ENCODE measurements at regions not wholly inside any gene's neighbourhood (a gene's known extent, or its start where the extent isn't known, plus 50 kb on each side); places are given as distances from the start of the nearest gene placed in this dataset.

DNA sequence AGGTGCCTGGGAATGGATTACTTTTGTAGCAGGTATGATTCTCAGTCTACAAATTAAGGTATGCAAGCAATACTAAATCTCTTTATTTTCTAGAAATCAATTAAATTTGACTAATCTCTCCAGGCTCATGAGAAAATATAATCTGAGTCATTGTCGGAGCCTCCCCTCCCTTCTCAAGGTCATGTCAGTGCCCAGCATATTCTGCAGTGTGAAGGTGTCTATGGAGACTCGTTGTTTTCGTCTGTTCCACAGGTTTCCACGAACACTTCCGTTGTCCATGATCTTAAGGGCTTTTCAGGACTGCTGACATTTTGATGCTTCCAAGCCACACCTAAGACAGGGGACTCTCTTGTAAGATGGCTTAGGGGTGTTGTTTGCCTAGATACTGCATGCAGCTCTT lies 56.6 kb upstream of the SCOC start:
- no peak for DNase-seq

DNA sequence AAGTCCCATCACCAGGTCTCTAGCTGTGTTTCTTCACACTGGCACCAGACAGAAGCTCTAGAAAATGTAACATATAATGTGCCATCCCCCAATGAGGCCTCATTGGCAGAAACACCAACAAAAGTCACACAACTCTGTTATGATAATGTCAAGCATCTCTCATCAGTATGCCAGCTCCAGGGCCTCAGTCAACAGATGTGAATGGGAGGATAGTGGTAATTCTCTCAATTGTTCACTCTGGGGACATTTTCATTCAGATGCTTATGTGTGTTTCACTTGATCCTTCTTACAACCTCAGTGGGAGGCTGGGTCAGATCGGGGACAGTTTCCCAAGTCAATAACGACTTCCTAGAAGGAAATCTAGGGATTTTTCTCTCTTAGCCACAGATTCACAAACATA lies 57.5 kb upstream of the SCOC start:
- no peak for DNase-seq

DNA sequence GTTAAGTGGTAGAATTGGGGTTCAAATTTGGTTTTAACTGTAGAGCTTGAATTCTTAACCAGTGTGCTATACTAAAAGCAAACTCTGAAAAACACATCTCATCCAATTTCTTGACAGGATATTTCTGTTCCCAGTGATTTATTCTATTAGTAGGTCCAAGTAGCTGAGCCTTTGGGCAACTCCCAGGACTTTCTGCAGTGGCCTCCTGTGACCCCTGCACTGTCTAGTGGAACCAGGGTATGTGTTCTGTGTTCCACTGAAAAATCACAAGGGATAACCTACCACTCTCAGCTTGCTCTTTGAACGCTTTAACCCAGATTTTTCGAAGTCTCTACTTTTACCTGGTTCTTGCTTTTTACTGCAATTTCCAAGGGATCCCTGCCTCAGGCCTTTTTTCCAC lies 58.0 kb upstream of the SCOC start:
- no peak for DNase-seq

DNA sequence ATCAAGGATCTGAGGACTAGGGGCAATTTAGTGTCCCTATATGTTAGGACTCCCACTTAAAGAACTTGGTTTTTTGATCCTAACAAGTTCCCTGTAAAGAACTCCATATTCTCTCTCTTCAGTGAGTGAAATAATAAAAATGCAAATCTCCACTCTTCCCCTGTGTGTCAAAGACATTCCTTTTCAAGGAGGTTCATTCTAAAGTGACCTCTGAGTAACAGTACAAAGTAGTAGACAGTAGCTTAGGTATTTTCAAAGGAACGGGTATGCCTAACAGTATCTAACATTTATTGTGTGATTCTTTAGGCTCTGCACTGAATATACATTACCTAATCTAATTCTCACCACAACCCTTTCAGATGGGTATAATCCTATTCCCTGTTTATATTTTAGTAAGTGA lies 58.4 kb upstream of the SCOC start:
- no peak for DNase-seq

- DNase-seq, result no peak
These were observed 61.3 kb upstream of the SCOC start for GRCh38 chr4:140312100-140312499.

DNA sequence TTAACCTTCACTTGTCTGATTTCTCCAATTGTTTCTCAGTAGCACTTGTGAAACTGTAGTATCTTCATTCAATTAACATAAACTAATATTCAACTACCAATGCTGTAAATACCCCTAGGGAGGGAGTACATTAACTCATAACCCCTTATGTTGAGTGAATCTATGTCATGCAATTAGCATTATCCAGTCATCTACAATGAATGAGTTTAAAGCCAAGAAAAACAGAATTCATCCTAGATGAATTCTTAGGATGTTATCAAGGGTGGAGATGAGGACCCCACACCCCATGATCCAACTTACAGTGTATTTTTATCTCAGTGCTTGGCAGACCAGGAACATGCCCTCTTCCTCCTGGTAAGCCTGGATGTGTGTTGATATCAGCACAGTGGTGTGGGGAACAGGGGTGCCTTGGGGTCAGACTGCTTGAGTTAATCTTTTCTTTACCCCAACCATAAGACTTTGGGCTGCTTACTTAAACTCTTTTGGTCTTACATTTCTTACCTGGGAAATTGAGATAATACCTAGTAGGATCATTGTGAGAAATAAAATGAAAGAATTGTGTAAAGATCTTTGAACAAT lies 62.1 kb upstream of the SCOC start:
- DNase-seq, result no peak

GRCh38 chr4:140309124-140309870 lies 64.1 kb upstream of the SCOC start:
- DNase-seq, result no peak

DNA sequence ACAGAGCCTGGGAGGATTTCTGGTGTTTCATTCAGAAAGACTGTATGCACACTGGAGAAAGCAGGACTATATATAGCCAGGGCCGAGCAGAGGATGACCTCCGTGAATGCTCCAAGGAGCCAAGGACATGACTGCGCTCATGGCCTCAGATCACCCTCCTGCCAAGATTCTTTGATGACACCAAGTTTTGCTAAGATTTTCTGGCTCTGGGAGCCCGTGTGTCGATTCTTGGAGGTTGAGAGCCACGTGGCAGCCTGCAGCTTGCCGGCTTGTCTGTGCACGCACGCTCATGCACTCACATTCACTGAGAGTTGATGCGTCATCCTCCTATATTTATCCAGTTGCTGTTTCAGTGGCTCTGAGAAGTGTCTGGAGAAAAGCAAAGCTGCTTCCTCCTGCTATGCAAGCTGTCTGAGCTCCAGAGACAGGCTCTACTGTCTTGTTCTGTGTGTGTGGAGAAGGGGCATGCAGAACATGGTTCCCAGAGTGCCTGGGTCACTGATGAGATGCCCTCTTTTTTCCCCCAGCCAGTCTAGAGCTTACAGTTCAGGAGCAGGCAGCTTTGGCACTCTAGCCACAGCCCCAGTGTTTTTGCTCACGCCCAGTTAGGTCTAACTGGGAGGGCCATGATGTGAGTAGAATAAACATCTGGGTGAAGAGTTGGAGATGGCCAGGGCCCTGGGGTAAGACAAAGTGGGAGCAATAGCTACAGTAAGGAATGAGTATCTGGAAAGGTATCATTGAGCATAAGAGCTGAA lies 64.9 kb upstream of the SCOC start:
- no peak for DNase-seq

- no peak for DNase-seq
These were observed 68.4 kb upstream of the SCOC start for GRCh38 chr4:140305053-140305452.

GRCh38 chr4:140304346-140304745 lies 69.1 kb upstream of the SCOC start:
- no peak for DNase-seq

DNA sequence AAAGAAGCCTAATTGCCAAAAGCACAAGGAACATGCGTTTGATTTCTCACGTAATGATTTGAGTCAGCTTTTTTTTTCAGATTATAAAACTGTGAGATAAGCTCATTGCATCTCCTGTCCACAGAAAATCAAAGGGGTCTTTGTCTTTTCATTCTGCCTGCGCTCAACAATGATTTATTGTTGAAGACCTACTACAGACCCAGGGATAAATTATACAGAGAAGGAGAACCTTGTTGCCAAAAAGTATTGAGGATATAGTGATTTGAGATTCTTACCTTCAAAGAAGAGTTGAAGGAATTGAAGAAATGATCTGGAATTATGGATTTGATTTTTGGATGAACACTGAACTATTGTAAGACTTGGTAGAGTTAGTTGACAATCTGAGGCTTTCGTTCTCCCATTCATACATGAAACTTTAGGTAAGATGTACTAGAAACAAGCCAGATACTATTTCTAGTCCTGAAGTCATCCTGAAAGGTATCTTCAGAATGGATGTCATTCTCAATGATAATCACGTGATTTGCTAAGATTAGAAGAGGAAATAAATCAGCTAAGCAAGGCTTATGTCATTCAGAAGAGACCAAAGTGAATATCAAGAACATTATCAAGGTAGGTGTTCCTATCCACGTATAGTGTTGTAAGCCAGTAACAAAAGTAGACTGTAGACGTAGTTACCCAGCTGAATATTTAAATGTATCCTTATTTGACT lies 71.1 kb upstream of the SCOC start:
- no peak for DNase-seq

- DNase-seq, result no peak
These were observed 73.0 kb upstream of the SCOC start for GRCh38 chr4:140300271-140300970.

GRCh38 chr4:140298001-140298400 lies 75.4 kb upstream of the SCOC start:
- DNase-seq, result no peak

GRCh38 chr4:140297221-140297570 lies 76.2 kb upstream of the SCOC start:
- DNase-seq, result no peak

GRCh38 chr4:140296335-140297220 lies 76.9 kb upstream of the SCOC start:
- no peak for DNase-seq

- no peak for DNase-seq
These were observed 79.5 kb upstream of the SCOC start for GRCh38 chr4:140293979-140294378.

DNA sequence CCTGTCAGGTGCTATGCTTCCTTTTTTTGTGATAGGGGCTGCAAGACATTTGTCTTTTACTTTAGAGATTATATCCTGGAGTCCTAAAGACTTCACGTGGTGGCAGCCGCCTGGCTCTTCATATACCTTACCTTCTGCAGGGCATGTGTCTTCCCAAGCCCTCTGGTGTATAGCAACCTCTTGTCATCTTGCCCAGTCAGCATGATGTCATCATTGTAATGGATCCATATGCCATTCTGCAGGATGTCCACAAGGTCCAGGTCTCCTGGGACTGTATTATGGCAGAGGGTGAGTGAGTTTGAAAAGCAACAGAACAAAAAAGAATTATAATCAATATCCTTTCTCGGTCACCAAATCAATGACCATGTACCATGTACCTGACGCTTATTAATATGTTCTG lies 82.2 kb upstream of the SCOC start:
- no peak for DNase-seq

DNA sequence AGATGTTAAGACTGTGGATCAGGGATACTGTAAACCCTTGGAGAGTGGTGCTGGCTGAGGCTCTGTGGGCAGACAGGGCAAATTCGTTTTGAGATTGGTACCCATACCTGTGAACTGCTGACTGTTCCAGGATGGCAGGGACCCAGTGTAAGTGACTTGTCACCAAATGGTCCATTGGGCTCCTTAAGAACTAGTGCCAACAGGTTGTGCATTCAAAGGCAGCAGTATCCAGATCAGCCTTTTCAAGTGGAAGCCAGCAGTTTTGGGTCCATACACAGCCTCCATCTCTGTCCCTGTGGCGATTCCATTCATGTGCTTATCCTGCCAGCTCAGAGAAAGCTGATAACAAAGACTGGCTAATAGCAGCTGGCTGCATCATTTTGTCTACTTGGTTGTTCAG lies 84.0 kb upstream of the SCOC start:
- no peak for DNase-seq

- DNase-seq, result no peak
These were observed 87.0 kb upstream of the SCOC start for GRCh38 chr4:140286456-140286855.

DNA sequence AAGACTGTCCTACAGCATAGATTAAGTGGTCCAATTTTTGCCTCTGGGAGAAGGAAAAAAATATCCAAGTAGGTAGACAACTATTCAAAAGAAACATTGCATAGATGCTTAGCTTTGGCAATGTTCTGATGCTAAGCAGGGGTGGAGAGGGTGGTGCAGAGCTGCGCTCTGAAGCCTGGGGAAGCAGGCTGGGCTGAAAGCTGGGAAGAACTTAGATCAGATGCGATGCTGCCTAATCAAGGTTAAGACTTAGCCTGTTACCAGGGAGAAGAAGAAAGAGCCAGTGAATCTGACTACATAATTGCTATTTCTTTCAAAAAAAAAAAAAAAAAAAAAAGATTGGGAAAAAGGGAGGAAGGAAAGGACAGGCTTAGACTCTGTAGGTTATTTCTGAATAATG lies 89.0 kb upstream of the SCOC start:
- no peak for DNase-seq

DNA sequence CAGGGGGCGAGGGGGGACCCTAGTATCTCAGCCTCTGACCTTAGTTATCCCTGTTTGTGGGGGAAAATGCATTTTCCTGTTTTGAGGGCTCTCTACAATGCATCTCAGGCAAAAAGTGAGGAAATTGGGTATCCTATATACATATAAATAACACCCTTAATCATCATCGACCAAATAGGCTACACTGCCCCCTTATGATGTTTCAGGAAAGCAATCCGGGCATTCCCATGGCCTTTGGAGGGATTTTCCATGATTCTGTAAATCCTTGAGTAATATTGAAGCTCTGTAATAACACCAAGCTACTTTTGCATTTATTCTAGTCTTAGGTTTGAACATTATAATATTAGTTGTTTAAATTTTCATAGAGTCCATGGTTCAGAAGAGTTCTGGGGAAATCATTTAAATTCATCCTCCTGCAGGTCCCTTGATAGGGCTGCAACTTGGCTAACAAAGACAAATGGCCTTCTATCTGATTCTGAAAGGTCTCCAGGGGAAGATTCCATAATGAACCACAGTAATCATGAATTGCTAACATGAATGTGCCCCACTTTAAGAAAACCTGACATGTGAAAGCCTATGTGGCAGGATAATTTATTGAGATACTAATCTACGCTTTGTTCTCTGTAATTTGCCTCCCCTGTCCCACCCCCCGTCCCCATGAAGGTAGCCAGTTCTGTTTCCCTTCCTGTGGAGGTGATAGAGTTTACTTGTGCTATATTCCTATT lies 91.5 kb upstream of the SCOC start:
- DNase-seq, result no peak

Measured in activated CD4-positive, alpha-beta T cell treated with anti-CD3 and anti-CD28 coated beads, Interleukin-10, Interleukin-2, amounts not matched to agents 100 ng/mL and 50 ng/mL, durations not matched to agents 16 hours and 8 hours (primary cell).